Naive thymus-derived CD4-positive, alpha-beta T cell (primary cell): ENCODE measurements at regions not wholly inside any gene's neighbourhood (a gene's known extent, or its start where the extent isn't known, plus 50 kb on each side); places are given as distances from the start of the nearest gene placed in this dataset.

Source experiments
- ATAC-seq: fragments of 150-1000 bp; cut with Tn5 transposase; 2 replicates; pipeline ENCODE4 v1.10.0; 2021; ENCODE audit warnings: mild to moderate bottlenecking, moderate library complexity
- CTCF ChIA-PET: fragments of 350-600 bp; sonication (Branson Sonifier 250); formaldehyde crosslinking; loops from one replicate; lab custom pipeline; 2021; ENCODE audit warnings: antibody characterized with exemption; lab: Charles Lee
- POLR2A ChIA-PET: fragments of 350-600 bp; sonication (Branson Sonifier 250); formaldehyde crosslinking; loops from one replicate; lab custom pipeline; 2021; ENCODE audit warnings: antibody characterized with exemption, inconsistent platforms; lab: Charles Lee
- DNase-seq, 9 donors: peaks; one replicate each; pipeline versions ENCODE4 v3.0.0 to v3.0.0-alpha.2; 2020 to 2022; ENCODE audit warnings: mixed read lengths in 1 of 9
- H3K27ac ChIP-seq: one replicate; pipeline ENCODE4 v1.7.0; 2013; ENCODE audit warnings: mild to moderate bottlenecking, low read depth, low read length, moderate library complexity
- H3K27me3 ChIP-seq, 2 donors: one replicate each; pipeline ENCODE4 v1.7.0; 2013; ENCODE audit warnings: low read length in 2 of 2, mild to moderate bottlenecking in 2 of 2, moderate library complexity in 2 of 2; ENCODE audit not compliant: control insufficient read depth in 2 of 2, insufficient read depth in 2 of 2
- H3K36me3 ChIP-seq, 3 experiments: 1 replicate in 2 of 3; 2 replicates in 1 of 3; pipeline ENCODE4 v1.7.0; 2013; ENCODE audit warnings: low read length in 3 of 3, mild to moderate bottlenecking in 3 of 3, moderate library complexity in 1 of 3; ENCODE audit not compliant: insufficient read depth in 3 of 3, control insufficient read depth in 2 of 3
- H3K4me1 ChIP-seq, 2 donors: one replicate each; pipeline ENCODE4 v1.7.0; 2013; ENCODE audit warnings: low read length in 2 of 2, mild to moderate bottlenecking in 2 of 2, moderate library complexity in 1 of 2; ENCODE audit not compliant: control insufficient read depth in 2 of 2, insufficient read depth in 2 of 2
- H3K4me3 ChIP-seq: 2 replicates; pipeline ENCODE4 v1.7.0; 2013; ENCODE audit warnings: mild to moderate bottlenecking, low read length
- H3K9me3 ChIP-seq, 3 experiments: 1 replicate in 2 of 3; 2 replicates in 1 of 3; pipeline ENCODE4 v1.7.0; 2013; ENCODE audit warnings: low read length in 3 of 3; ENCODE audit not compliant: control insufficient read depth in 2 of 3
- H3K27ac Mint-ChIP-seq, 9 donors: one replicate each; pipeline ENCODE4 v1.8.0; 2020 to 2022; ENCODE audit warnings: mixed read lengths in 9 of 9, mild to moderate bottlenecking in 8 of 9, moderate library complexity in 5 of 9, inconsistent platforms in 2 of 9
- H3K27me3 Mint-ChIP-seq, 5 donors: one replicate each; pipeline ENCODE4 v1.8.0; 2021 to 2022; ENCODE audit warnings: mixed read lengths in 5 of 5, mild to moderate bottlenecking in 1 of 5
- H3K36me3 Mint-ChIP-seq, 5 donors: one replicate each; pipeline ENCODE4 v1.8.0; 2020 to 2022; ENCODE audit warnings: mixed read lengths in 5 of 5, mild to moderate bottlenecking in 3 of 5, inconsistent platforms in 1 of 5
- H3K4me1 Mint-ChIP-seq, 7 donors: one replicate each; pipeline ENCODE4 v1.8.0; 2020 to 2022; ENCODE audit warnings: mixed read lengths in 7 of 7, mild to moderate bottlenecking in 3 of 7, inconsistent platforms in 1 of 7
- H3K4me3 Mint-ChIP-seq, 10 donors: one replicate each; pipeline ENCODE4 v1.8.0; 2020 to 2022; ENCODE audit warnings: mild to moderate bottlenecking in 10 of 10, mixed read lengths in 10 of 10, moderate library complexity in 6 of 10, inconsistent platforms in 2 of 10
- H3K9me3 Mint-ChIP-seq, 11 donors: one replicate each; pipeline ENCODE4 v1.8.0; 2020 to 2022; ENCODE audit warnings: mixed read lengths in 11 of 11, mild to moderate bottlenecking in 4 of 11, inconsistent platforms in 1 of 11, moderate library complexity in 1 of 11
- intact Hi-C, 2 donors: fragments of 100-400 bp; cut with micrococcal nuclease; formaldehyde crosslinking; loops; one replicate each; pipeline ENCODE4 v1.15.1; 2023

DNA sequence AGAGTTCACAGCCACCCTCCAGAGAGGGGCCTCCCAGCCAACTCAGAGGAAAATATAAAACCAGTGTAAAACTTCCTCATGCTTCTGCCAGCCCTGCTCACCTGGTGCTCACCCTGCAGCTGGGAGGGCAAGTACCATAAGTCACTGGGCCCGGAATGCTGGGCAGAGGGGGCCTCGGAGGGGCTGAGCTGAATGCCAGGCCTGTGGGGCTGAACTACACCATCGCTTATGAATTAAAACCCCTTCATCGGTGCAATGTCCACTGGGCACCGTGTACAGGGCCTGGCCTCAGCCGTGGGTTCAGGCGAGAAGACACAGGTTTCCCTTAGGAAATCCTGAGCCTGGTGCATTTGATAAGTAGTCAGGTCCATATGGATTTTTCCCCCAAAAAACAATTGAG lies 828.6 kb downstream of the TBC1D22A start:
- Histone ChIP-seq H3K4me1 (no peaks in the 10 kb centered on the region), H3K9me3 (no peaks in the 10 kb centered on the region), H3K27ac (no peak overlapping the region), H3K36me3 (no peaks in the 10 kb centered on the region), H3K27me3 (no peaks in the 10 kb centered on the region), H3K4me3 (no peak overlapping the region)
- Mint-ChIP-seq H3K4me3 (no peak overlapping the region), H3K27me3 (peaks cover 0 to 16% (median 8%) of the 10 kb centered on the region in 5 donors), H3K27ac (no peak overlapping the region), H3K4me1 (no peaks in the 10 kb centered on the region), H3K9me3 (peaks cover 0 to 3% (median 0%) of the 10 kb centered on the region in 11 donors), H3K36me3 (no peaks in the 10 kb centered on the region)
- intact Hi-C loops = no loop called here
- ATAC-seq = no peak
- ChIA-PET POLR2A (no interaction called here), CTCF (no interaction called here)
- DNase-seq = no peak

DNA sequence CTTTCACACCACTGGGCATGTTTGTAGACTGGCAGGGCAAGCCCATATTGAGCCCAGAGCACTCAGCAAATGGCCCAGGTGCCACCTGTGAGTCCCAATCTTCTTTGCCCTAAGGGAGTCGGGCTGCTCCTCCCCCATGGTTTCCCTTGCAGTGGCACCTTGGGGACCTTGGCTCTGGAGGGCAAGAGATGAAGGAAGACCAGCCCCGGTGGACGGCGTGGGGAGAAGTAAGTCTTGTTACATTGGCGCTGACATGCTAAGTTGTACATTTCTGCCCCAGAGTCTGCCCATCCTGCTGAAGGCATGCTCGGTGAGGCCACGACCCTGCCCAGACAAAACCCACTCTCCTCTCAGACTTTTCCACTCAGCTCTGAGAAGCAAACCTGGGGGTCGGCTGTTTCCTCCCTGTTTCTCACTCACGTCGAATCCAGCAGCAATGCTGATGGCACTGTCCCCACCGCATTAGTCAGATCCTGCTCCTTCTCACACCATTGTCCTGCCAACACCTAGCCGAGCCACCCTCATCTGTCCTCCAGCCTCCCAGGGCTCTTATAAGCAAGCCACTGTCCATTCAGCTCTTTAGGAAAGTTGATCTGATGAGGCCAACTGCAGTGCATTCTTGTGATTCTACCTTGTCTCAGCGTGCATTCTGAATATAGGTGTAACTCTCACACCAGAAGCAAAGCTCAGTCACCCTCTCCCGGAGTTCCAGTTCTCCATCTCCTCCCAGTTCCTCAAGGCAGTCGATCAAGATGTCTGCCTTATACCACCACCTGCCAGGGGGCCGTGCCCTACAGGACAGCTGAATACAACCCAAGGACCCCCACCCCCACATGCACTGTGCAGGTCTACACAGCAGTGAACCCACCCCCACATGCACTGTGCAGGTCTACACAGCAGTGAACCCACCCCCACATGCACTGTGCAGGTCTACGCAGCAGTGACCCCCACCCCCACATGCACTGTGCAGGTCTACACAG lies 827.1 kb downstream of the TBC1D22A start:
- Mint-ChIP-seq H3K9me3 (peaks cover 0 to 13% (median 2%) of the 10 kb centered on the region in 11 donors), H3K4me3 (no peak overlapping the region), H3K27ac (no peak overlapping the region), H3K27me3 (peaks cover 0 to 16% (median 8%) of the 10 kb centered on the region in 5 donors), H3K36me3 (no peaks in the 10 kb centered on the region), H3K4me1 (no peaks in the 10 kb centered on the region)
- Histone ChIP-seq H3K9me3 (peaks cover 0 to 1% (median 0%) of the 10 kb centered on the region in 3 experiments), H3K27ac (no peak overlapping the region), H3K4me3 (no peak overlapping the region), H3K4me1 (no peaks in the 10 kb centered on the region), H3K27me3 (no peaks in the 10 kb centered on the region), H3K36me3 (no peaks in the 10 kb centered on the region)
- no peak for DNase-seq
- intact Hi-C loops = no loop called here
- ChIA-PET CTCF (no interaction called here), POLR2A (no interaction called here)
- ATAC-seq = no peak

DNA sequence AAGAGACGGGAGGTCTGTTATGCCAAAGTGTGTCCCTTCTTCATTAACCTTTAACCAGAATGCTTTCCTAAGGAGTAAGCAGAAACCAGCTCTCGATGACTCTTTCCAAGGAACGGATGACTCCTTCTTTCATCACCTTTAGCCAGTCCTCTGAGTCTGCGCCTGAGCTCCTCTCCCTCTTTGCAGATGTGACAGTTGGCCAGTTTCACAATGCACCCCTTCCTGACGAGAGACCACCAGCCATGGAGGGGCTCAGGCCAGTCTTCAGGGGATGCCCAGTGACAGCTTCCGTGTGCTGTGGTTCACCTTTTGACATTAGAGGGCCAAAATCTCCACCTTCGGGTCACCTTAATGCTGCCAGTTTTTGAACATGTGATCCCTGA lies 826.1 kb downstream of the TBC1D22A start:
- Mint-ChIP-seq H3K27me3 (peaks cover 0 to 16% (median 8%) of the 10 kb centered on the region in 5 donors), H3K4me3 (no peak overlapping the region), H3K36me3 (no peaks in the 10 kb centered on the region), H3K4me1 (no peaks in the 10 kb centered on the region), H3K27ac (no peak overlapping the region), H3K9me3 (peaks cover 0 to 17% (median 3%) of the 10 kb centered on the region in 11 donors)
- Histone ChIP-seq H3K36me3 (no peaks in the 10 kb centered on the region), H3K27me3 (no peaks in the 10 kb centered on the region), H3K27ac (no peak overlapping the region), H3K9me3 (peaks cover 0 to 6% (median 0%) of the 10 kb centered on the region in 3 experiments), H3K4me1 (no peaks in the 10 kb centered on the region), H3K4me3 (no peak overlapping the region)
- CTCF ChIA-PET = no interaction called here
- intact Hi-C loops = no loop called here
- ATAC-seq (no peak), DNase-seq (no peak)
- POLR2A ChIA-PET = no interaction called here

GRCh38 chr22:47587861-47588577 lies 825.6 kb downstream of the TBC1D22A start:
- intact Hi-C loops = no loop called here
- Histone ChIP-seq H3K27ac (no peak overlapping the region), H3K36me3 (no peaks in the 10 kb centered on the region), H3K4me3 (no peak overlapping the region), H3K27me3 (no peaks in the 10 kb centered on the region), H3K4me1 (no peaks in the 10 kb centered on the region), H3K9me3 (peaks cover 0 to 6% (median 0%) of the 10 kb centered on the region in 3 experiments)
- Mint-ChIP-seq H3K27me3 (peaks cover 0 to 16% (median 8%) of the 10 kb centered on the region in 5 donors), H3K27ac (no peak overlapping the region), H3K9me3 (peaks cover 0 to 22% (median 6%) of the 10 kb centered on the region in 11 donors), H3K4me3 (no peak overlapping the region), H3K36me3 (no peaks in the 10 kb centered on the region), H3K4me1 (no peaks in the 10 kb centered on the region)
- ATAC-seq (no peak), DNase-seq (no peak)
- ChIA-PET CTCF (no interaction called here), POLR2A (no interaction called here)

- H3K27me3 Mint-ChIP-seq = peaks cover 0 to 16% (median 8%) of the 10 kb centered on the region in 5 donors
- no peak overlapping the region for H3K4me3 Mint-ChIP-seq
- no peaks in the 10 kb centered on the region for H3K4me1 Mint-ChIP-seq
- Histone ChIP-seq H3K36me3 (no peaks in the 10 kb centered on the region), H3K27me3 (no peaks in the 10 kb centered on the region), H3K4me3 (no peak overlapping the region), H3K27ac (no peak overlapping the region), H3K4me1 (no peaks in the 10 kb centered on the region), H3K9me3 (peaks cover 0 to 6% (median 0%) of the 10 kb centered on the region in 3 experiments)
- ChIA-PET POLR2A (no interaction called here), CTCF (no interaction called here)
- H3K36me3 Mint-ChIP-seq = no peaks in the 10 kb centered on the region
- no peak for ATAC-seq
- DNase-seq = no peak
- peaks cover 0 to 22% (median 6%) of the 10 kb centered on the region in 11 donors for H3K9me3 Mint-ChIP-seq
- no peak overlapping the region for H3K27ac Mint-ChIP-seq
- intact Hi-C loops = no loop called here
These were observed 824.9 kb downstream of the TBC1D22A start for GRCh38 chr22:47587361-47587760.

DNA sequence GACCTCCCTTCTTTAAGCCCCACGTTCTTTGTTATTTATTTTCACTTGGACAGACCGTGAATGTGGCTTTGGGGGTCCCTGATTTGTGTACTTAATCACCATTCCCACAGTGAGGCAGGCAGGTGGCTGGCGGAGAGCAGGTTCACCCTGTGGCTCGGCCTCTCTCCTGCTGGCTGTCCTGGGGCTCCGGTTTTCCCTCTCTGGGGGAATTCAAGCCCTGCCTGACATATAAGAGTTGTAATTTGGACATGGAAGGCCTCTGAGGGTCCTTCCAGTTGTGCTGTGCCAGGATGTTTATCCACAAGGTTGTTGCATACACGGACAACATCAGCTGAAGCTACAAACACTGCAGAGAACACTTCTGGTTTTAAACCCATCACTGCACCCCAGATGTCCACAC lies 824.5 kb downstream of the TBC1D22A start:
- no peak overlapping the region for H3K27ac ChIP-seq
- DNase-seq (no peak), ATAC-seq (no peak)
- no peaks in the 10 kb centered on the region for H3K27me3 ChIP-seq
- peaks cover 0 to 6% (median 0%) of the 10 kb centered on the region in 3 experiments for H3K9me3 ChIP-seq
- H3K4me3 Mint-ChIP-seq = no peak overlapping the region
- ChIA-PET POLR2A (no interaction called here), CTCF (no interaction called here)
- H3K36me3 ChIP-seq = no peaks in the 10 kb centered on the region
- H3K4me1 Mint-ChIP-seq = no peaks in the 10 kb centered on the region
- no peaks in the 10 kb centered on the region for H3K4me1 ChIP-seq
- peaks cover 0 to 16% (median 8%) of the 10 kb centered on the region in 5 donors for H3K27me3 Mint-ChIP-seq
- intact Hi-C loops = no loop called here
- no peak overlapping the region for H3K27ac Mint-ChIP-seq
- peaks cover 0 to 22% (median 6%) of the 10 kb centered on the region in 11 donors for H3K9me3 Mint-ChIP-seq
- no peak overlapping the region for H3K4me3 ChIP-seq
- no peaks in the 10 kb centered on the region for H3K36me3 Mint-ChIP-seq
